Loucy (cell line): ENCODE measurements at regions not wholly inside any gene's neighbourhood (a gene's known extent, or its start where the extent isn't known, plus 50 kb on each side); places are given as distances from the start of the nearest gene placed in this dataset.

Experiments
- EZH2phosphoT487 ChIP-seq: fragments of 200-600 bp; IDR thresholded peaks from 2 replicates; pipeline ENCODE4 v1.6.1; 2018; ENCODE audit warnings: antibody characterized with exemption, mild to moderate bottlenecking, moderate library complexity, borderline replicate concordance
- TF ChIP-seq, protein P1 (sequence below): fragments of 200-600 bp; sonication (generic); conservative IDR thresholded peaks from 2 replicates; pipeline ENCODE4 v1.5.1; 2014; ENCODE audit warnings: mild to moderate bottlenecking, antibody characterized with exemption, low read length

DNA sequence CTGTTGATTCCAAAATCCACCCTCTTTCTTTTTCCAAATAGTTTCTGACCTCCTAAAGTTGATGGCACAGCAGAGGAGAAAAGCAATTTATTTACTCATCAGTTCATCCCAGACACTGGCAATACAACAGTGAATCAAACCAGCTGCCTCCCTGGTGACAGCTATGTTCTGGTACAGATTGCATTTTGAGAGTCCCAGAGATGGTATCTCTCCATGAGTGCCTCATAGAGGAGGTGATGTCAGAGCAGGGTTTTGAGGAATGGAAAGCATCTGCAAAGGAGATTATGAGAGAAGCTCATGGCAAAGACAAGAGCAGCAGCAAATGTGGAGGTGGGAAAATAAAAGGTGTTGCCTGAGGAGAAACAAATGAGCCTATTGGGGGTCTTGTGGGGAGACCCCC is 377.2 kb downstream of the MN1 start:
- TF ChIP-seq, protein P1, sequence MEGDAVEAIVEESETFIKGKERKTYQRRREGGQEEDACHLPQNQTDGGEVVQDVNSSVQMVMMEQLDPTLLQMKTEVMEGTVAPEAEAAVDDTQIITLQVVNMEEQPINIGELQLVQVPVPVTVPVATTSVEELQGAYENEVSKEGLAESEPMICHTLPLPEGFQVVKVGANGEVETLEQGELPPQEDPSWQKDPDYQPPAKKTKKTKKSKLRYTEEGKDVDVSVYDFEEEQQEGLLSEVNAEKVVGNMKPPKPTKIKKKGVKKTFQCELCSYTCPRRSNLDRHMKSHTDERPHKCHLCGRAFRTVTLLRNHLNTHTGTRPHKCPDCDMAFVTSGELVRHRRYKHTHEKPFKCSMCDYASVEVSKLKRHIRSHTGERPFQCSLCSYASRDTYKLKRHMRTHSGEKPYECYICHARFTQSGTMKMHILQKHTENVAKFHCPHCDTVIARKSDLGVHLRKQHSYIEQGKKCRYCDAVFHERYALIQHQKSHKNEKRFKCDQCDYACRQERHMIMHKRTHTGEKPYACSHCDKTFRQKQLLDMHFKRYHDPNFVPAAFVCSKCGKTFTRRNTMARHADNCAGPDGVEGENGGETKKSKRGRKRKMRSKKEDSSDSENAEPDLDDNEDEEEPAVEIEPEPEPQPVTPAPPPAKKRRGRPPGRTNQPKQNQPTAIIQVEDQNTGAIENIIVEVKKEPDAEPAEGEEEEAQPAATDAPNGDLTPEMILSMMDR: no peak
- TF ChIP-seq EZH2phosphoT487: no peak
